ENCODE measurements at regions not wholly inside any gene's neighbourhood (a gene's known extent, or its start where the extent isn't known, plus 50 kb on each side); places are given as distances from the start of the nearest gene placed in this dataset.

- no peak for DNase-seq (ENCODE audit: low read depth, low spot score)
- in situ Hi-C loops (cut with HindIII; ENCODE audit: low pct_unique_long_range_greater_than_20kb, low sequenced_read_pairs): no loop called here
Observed at GRCh38 chr11:91859666-91860065, 365.0 kb upstream of the FAT3 start.

- DNase-seq (ENCODE audit: low read depth, low spot score): no peak
- in situ Hi-C loops (cut with HindIII; ENCODE audit: low pct_unique_long_range_greater_than_20kb, low sequenced_read_pairs): no loop called here
Observed at GRCh38 chr11:91857179-91857578, 367.4 kb upstream of the FAT3 start.

DNA sequence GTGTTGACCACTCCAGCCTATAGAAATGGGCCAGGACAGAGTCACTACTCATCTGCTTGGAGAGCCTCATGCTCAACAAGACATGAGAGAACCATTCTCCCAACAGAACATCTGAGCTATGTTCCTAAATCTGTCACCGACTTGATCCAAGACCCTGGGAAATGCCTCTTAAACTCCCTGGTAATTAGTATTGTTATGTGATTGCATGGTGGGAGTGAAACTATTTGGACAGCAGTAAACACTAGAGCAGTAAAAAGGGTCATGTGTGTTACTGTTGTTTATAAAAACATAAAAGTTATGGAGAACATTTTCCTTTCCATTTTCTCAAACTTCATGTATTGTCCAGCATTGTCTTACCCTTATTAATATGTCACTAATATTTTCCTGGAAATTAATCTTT lies 369.8 kb upstream of the FAT3 start:
- in situ Hi-C loops (cut with HindIII; ENCODE audit: low pct_unique_long_range_greater_than_20kb, low sequenced_read_pairs): no loop called here
- DNase-seq (ENCODE audit: low read depth, low spot score): no peak

DNA sequence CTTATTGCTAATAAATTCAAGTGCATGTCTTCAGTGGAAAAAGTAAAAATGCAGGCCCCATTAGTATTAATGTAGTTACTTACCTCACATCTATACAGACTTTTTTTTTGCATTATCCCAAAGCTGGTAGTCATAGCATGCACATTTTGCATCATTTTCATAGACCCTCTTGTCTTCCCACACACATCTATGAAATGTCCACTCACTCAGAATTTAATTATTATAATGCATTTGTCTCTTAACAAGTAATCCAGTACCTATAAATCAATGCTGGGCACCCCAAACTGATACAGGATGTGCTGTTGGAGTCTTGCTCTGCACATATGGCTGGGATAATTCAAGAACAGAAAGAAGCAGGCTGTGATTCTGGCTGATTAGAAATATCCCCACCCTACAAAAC lies 370.4 kb upstream of the FAT3 start:
- in situ Hi-C loops (cut with HindIII; ENCODE audit: low pct_unique_long_range_greater_than_20kb, low sequenced_read_pairs): no loop called here
- no peak for DNase-seq (ENCODE audit: low read depth, low spot score)

GRCh38 chr11:91851908-91852307 lies 372.7 kb upstream of the FAT3 start:
- in situ Hi-C loops (cut with HindIII; ENCODE audit: low pct_unique_long_range_greater_than_20kb, low sequenced_read_pairs): no loop called here
- no peak for DNase-seq (ENCODE audit: low read depth, low spot score)

- in situ Hi-C loops (cut with HindIII; ENCODE audit: low pct_unique_long_range_greater_than_20kb, low sequenced_read_pairs): no loop called here
- peak; percentile 64 for DNase-seq (ENCODE audit: low read depth, low spot score)
Observed at GRCh38 chr11:91850533-91851275, 373.9 kb upstream of the FAT3 start.

GRCh38 chr11:91850021-91850420 lies 374.6 kb upstream of the FAT3 start:
- no peak for DNase-seq (ENCODE audit: low read depth, low spot score)
- in situ Hi-C loops (cut with HindIII; ENCODE audit: low pct_unique_long_range_greater_than_20kb, low sequenced_read_pairs): no loop called here

- DNase-seq (ENCODE audit: low read depth, low spot score): no peak
- in situ Hi-C loops (cut with HindIII; ENCODE audit: low pct_unique_long_range_greater_than_20kb, low sequenced_read_pairs): no loop called here
Observed at GRCh38 chr11:91846649-91847048, 378.0 kb upstream of the FAT3 start.

- in situ Hi-C loops (cut with HindIII; ENCODE audit: low pct_unique_long_range_greater_than_20kb, low sequenced_read_pairs): no loop called here
- DNase-seq (ENCODE audit: low read depth, low spot score): no peak
Observed at GRCh38 chr11:91846002-91846401, 378.6 kb upstream of the FAT3 start.

DNA sequence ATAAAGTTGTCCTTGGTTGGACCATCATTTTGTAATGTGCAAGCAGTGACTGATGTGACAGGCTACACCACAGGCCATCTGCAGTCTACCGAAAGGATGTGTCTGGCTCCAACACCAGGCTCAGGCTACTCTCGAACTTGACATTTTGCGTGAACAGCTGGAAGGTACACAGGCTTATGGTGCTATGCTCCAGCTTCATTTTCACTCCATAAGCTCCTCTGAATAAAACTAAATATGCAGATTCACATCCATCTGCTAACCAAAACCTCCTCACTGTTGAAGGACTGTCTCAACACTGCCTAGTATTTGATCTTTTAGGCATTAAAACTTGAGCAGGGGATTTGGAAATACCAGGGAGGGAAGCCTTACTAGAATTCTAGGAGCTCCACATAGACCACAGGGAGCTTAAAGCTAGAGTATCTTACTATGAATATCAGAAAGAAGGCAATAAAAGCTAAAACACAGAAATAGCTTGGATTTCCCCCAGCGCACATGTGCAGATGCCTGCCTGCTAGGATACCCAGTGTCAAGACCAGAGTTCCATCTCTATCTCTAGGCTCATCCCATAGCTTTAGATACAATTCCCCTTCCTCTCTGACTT lies 383.9 kb upstream of the FAT3 start:
- in situ Hi-C loops (cut with HindIII; ENCODE audit: low pct_unique_long_range_greater_than_20kb, low sequenced_read_pairs): no loop called here
- DNase-seq (ENCODE audit: low read depth, low spot score): no peak

- in situ Hi-C loops (cut with HindIII; ENCODE audit: low pct_unique_long_range_greater_than_20kb, low sequenced_read_pairs): no loop called here
Observed at GRCh38 chr11:91837411-91838330, 386.9 kb upstream of the FAT3 start.

DNA sequence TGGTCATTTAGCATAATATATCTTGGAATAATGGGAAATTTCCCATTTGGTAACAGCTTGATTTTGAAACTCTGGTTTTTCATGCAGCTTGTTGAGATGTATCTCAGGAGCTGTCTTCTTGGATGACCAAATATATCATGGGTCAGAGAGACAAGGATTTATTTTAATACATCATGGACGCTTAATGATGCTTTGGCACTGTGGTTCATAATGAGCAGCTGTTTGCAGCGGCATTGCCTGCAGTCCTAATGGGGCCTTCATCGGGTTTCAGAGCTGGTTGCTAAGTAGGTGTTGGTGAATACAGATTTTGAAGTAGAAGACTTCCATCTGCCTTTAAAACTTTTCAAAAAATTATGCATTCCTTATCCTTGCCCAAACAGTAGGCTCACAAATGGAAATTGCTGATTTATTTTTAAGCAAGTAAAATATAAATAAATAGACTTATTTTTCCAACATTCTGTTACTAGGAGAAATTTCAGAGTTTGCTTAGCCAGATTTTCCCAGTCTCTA lies 389.5 kb upstream of the FAT3 start:
- in situ Hi-C loops (cut with HindIII; ENCODE audit: low pct_unique_long_range_greater_than_20kb, low sequenced_read_pairs): no loop called here
- no peak for DNase-seq (ENCODE audit: low read depth, low spot score)

More at GRCh38 chr11:91837411-91838330, 386.9 kb upstream of the FAT3 start:
- DNase-seq (ENCODE audit: low read depth, low spot score): no peak

DNA sequence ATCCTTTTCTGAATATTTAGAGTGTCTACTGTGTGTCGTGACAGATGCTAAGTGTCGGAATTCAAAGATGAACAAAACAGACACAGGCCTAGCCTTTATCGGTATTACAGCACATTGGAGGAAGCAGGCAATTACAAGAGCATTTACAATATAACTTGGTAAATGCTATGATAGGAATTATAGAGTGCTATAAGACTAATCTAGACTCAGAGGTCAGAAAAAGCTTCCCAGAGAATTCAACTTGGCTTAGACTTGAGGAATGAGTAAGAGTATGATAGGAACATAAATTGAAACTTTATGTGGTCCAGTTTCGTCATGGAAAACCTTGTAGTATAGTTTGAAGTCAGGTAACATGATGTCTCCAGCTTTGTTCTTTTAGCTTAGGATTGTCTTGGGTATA lies 395.7 kb upstream of the FAT3 start:
- DNase-seq (ENCODE audit: low read depth, low spot score): no peak
- in situ Hi-C loops (cut with HindIII; ENCODE audit: low pct_unique_long_range_greater_than_20kb, low sequenced_read_pairs): no loop called here

DNA sequence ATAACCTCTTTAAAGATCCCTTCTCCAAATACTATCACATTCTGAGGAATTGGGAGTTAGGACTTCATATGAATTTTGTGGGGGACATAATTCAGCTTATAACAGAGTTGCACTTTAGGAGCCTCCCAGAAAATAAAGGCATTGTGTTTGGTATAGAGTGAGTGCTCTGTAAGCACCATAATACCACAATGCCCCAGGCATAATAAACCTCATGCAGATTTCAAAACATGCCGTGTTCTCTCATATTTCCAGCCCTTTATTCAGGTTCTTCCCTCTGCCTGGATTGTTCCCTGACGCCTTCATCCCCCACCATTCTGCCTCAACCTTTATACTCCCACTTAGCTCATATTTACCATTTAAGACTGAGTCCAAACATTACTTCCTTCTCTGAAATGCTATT lies 398.8 kb upstream of the FAT3 start:
- in situ Hi-C loops (cut with HindIII; ENCODE audit: low pct_unique_long_range_greater_than_20kb, low sequenced_read_pairs): no loop called here
- DNase-seq (ENCODE audit: low read depth, low spot score): peak; percentile 57

- DNase-seq (ENCODE audit: low read depth, low spot score): no peak
- in situ Hi-C loops (cut with HindIII; ENCODE audit: low pct_unique_long_range_greater_than_20kb, low sequenced_read_pairs): no loop called here
Observed at GRCh38 chr11:91823252-91823830, 401.3 kb upstream of the FAT3 start.

DNA sequence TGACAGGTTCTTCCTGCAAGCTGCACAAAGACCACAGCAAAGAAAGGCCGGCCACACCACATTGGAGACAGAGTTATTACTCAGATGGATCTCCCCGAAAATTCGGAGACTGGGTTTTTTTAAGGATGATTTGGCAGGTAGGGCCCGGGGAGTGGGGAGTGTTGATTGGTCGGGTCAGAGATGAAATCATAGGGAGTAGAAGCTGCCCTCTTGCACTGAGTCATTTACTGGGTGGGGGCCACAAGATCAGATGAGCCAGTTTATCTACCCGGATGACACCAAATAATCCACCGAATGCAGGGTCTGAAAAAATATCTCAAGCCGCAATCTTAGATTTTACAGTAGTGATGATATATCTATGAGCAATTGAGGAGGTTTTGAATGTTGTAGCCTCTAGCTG lies 401.8 kb upstream of the FAT3 start:
- in situ Hi-C loops (cut with HindIII; ENCODE audit: low pct_unique_long_range_greater_than_20kb, low sequenced_read_pairs): no loop called here
- DNase-seq (ENCODE audit: low read depth, low spot score): no peak

GRCh38 chr11:91820709-91821108 lies 403.9 kb upstream of the FAT3 start:
- no peak for DNase-seq (ENCODE audit: low read depth, low spot score)
- in situ Hi-C loops (cut with HindIII; ENCODE audit: low pct_unique_long_range_greater_than_20kb, low sequenced_read_pairs): no loop called here

DNA sequence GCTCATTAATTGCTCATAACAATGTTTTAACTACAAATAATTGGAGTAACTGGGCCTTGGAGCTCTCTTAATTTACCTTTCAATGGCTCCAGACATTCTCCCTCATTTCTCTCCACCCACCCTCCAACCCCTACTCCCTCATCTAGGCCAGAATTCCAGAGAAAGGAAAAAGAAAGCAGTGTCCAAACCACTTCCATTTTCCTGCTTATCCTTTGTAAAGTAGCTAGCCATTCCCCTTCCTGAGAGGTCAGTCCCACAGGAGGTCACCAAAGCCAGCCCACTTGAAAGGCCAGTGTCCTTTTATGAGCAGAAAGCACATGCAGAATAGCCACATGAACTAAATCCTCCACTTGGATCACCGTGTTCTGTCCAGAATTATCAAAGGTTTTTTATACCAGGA lies 404.8 kb upstream of the FAT3 start:
- DNase-seq (ENCODE audit: low read depth, low spot score): no peak
- in situ Hi-C loops (cut with HindIII; ENCODE audit: low pct_unique_long_range_greater_than_20kb, low sequenced_read_pairs): no loop called here
